Suprapubic skin (tissue), 4 donors: ENCODE measurements at regions not wholly inside any gene's neighbourhood (a gene's known extent, or its start where the extent isn't known, plus 50 kb on each side); places are given as distances from the start of the nearest gene placed in this dataset.

ENCODE experiments used
- DNase-seq, 2 donors: peaks; one replicate each; pipeline ENCODE4 v3.0.0-alpha.2; 2019; ENCODE audit warnings: low spot score in 2 of 2
- H3K27ac ChIP-seq: fragments of 200-600 bp; sonication (generic); one replicate; pipeline ENCODE4 v1.5.1; 2019
- H3K27me3 ChIP-seq: fragments of 200-600 bp; sonication (generic); one replicate; pipeline ENCODE4 v1.5.1; 2019
- H3K36me3 ChIP-seq: fragments of 200-600 bp; sonication (generic); one replicate; pipeline ENCODE4 v1.5.1; 2019
- H3K4me1 ChIP-seq: fragments of 200-600 bp; sonication (generic); one replicate; pipeline ENCODE4 v1.5.1; 2019
- H3K4me3 ChIP-seq: fragments of 200-600 bp; sonication (generic); one replicate; pipeline ENCODE4 v1.5.1; 2019; ENCODE audit warnings: mild to moderate bottlenecking
- H3K9me3 ChIP-seq: fragments of 200-600 bp; sonication (generic); one replicate; pipeline ENCODE4 v1.5.1; 2019
- CTCF ChIP-seq, 2 donors: fragments of 200-600 bp in 1 of 2; fragments of 450-650 bp in 1 of 2; sonication (generic) in 1 of 2; IDR thresholded peaks; one replicate each; pipeline ENCODE4 v1.5.1; 2016 to 2019; ENCODE audit warnings: antibody characterized with exemption in 2 of 2, mild to moderate bottlenecking in 1 of 2, moderate library complexity in 1 of 2
- EP300 ChIP-seq: sonication (generic); formaldehyde crosslinking; IDR thresholded peaks from one replicate; pipeline ENCODE4 v1.6.1; 2017; ENCODE audit warnings: antibody characterized with exemption
- POLR2A ChIP-seq, 2 donors: fragments of 450-650 bp; IDR thresholded peaks; one replicate each; pipeline ENCODE4 v1.6.1; 2017; ENCODE audit warnings: antibody characterized with exemption in 2 of 2, mild to moderate bottlenecking in 2 of 2, moderate library complexity in 2 of 2
- POLR2AphosphoS5 ChIP-seq, 3 donors: sonication (generic); formaldehyde crosslinking; IDR thresholded peaks; one replicate each; pipeline ENCODE4 v1.6.1; 2017; ENCODE audit warnings: antibody characterized with exemption in 3 of 3
- WGBS: methylation state at CpG from one replicate; pipeline ENCODE4 v1.1.5; 2018; 5-methylcytosine and 5-hydroxymethylcytosine counted together

GRCh38 chr11:112558691-112559090 is 298.0 kb upstream of the PLET1 start:
- Histone ChIP-seq H3K27ac (no peak overlapping the region), H3K4me1 (no peaks in the 10 kb centered on the region), H3K27me3 (no peaks in the 10 kb centered on the region), H3K9me3 (no peaks in the 10 kb centered on the region), H3K36me3 (no peaks in the 10 kb centered on the region), H3K4me3 (no peak overlapping the region)
- 86% methylated on average over 7 of the region's 7 CpGs for WGBS
- TF ChIP-seq CTCF (IDR thresholded peaks at IDR 0.05) = no peak
- TF ChIP-seq POLR2AphosphoS5 (IDR thresholded peaks at IDR 0.05) = no peak
- TF ChIP-seq POLR2A (IDR thresholded peaks at IDR 0.05) = no peak
- no peak for TF ChIP-seq EP300
- no peak for DNase-seq

GRCh38 chr11:112563808-112564207 is 303.1 kb upstream of the PLET1 start:
- 78% methylated on average over 5 of the region's 5 CpGs for WGBS
- no peak overlapping the region for H3K4me3 ChIP-seq
- no peaks in the 10 kb centered on the region for H3K27me3 ChIP-seq
- H3K9me3 ChIP-seq = no peaks in the 10 kb centered on the region
- no peak overlapping the region for H3K27ac ChIP-seq
- DNase-seq = no peak
- no peak for TF ChIP-seq EP300
- no peak for TF ChIP-seq POLR2A (IDR thresholded peaks at IDR 0.05)
- no peak for TF ChIP-seq CTCF (IDR thresholded peaks at IDR 0.05)
- no peak for TF ChIP-seq POLR2AphosphoS5 (IDR thresholded peaks at IDR 0.05)
- H3K4me1 ChIP-seq = peaks cover 2% of the 10 kb centered on the region
- H3K36me3 ChIP-seq = no peaks in the 10 kb centered on the region

GRCh38 chr11:112564228-112564955 is 303.7 kb upstream of the PLET1 start:
- TF ChIP-seq EP300 = no peak
- TF ChIP-seq CTCF (IDR thresholded peaks at IDR 0.05) = no peak
- no peak for TF ChIP-seq POLR2AphosphoS5 (IDR thresholded peaks at IDR 0.05)
- TF ChIP-seq POLR2A (IDR thresholded peaks at IDR 0.05) = no peak
- DNase-seq = no peak
- H3K27me3 ChIP-seq = no peaks in the 10 kb centered on the region
- no peak overlapping the region for H3K27ac ChIP-seq
- 56% methylated on average over 3 of the region's 3 CpGs for WGBS
- H3K4me3 ChIP-seq = no peak overlapping the region
- H3K4me1 ChIP-seq = peaks cover 2% of the 10 kb centered on the region
- no peaks in the 10 kb centered on the region for H3K36me3 ChIP-seq
- no peaks in the 10 kb centered on the region for H3K9me3 ChIP-seq

GRCh38 chr11:112565551-112565950 is 304.9 kb upstream of the PLET1 start:
- H3K9me3 ChIP-seq = no peaks in the 10 kb centered on the region
- TF ChIP-seq POLR2A (IDR thresholded peaks at IDR 0.05) (no peak), CTCF (IDR thresholded peaks at IDR 0.05) (no peak), POLR2AphosphoS5 (IDR thresholded peaks at IDR 0.05) (no peak), EP300 (no peak)
- H3K4me1 ChIP-seq = peaks cover 2% of the 10 kb centered on the region
- no peak overlapping the region for H3K27ac ChIP-seq
- no peak for DNase-seq
- no peak overlapping the region for H3K4me3 ChIP-seq
- WGBS = 76% methylated on average over 5 of the region's 5 CpGs
- H3K36me3 ChIP-seq = no peaks in the 10 kb centered on the region
- no peaks in the 10 kb centered on the region for H3K27me3 ChIP-seq

- Histone ChIP-seq H3K9me3 (no peaks in the 10 kb centered on the region), H3K4me1 (peaks cover 2% of the 10 kb centered on the region), H3K4me3 (no peak overlapping the region), H3K36me3 (no peaks in the 10 kb centered on the region), H3K27me3 (no peaks in the 10 kb centered on the region), H3K27ac (no peak overlapping the region)
- no peak for TF ChIP-seq CTCF (IDR thresholded peaks at IDR 0.05)
- no peak for TF ChIP-seq POLR2A (IDR thresholded peaks at IDR 0.05)
- TF ChIP-seq EP300 = no peak
- TF ChIP-seq POLR2AphosphoS5 (IDR thresholded peaks at IDR 0.05) = no peak
- no peak for DNase-seq
- WGBS = 83% methylated on average over 2 of the region's 2 CpGs
Measured at GRCh38 chr11:112566124-112566523, 305.5 kb upstream of the PLET1 start.
